Adrenal gland (tissue), 9 donors: ENCODE measurements at regions not wholly inside any gene's neighbourhood (a gene's known extent, or its start where the extent isn't known, plus 50 kb on each side); places are given as distances from the start of the nearest gene placed in this dataset.

Experiments
- DNase-seq, 7 donors: peaks; one replicate each; pipeline ENCODE4 v3.0.0-alpha.2; 2019 to 2020
- H3K27ac ChIP-seq, 5 donors: fragments of 200-600 bp; sonication (generic) in 4 of 5; 1 replicate in 3 of 5; 2 replicates in 2 of 5; pipeline versions ENCODE4 v1.5.1 to v1.8.0; 2016 to 2020; ENCODE audit warnings: mild to moderate bottlenecking in 1 of 5
- H3K27me3 ChIP-seq: fragments of 200-600 bp; 2 replicates; pipeline ENCODE4 v1.8.0; 2021
- H3K36me3 ChIP-seq, 2 donors: fragments of 200-600 bp; replicated peaks in 1 of 2; 1 replicate in 1 of 2; 2 replicates in 1 of 2; pipeline versions ENCODE4 v1.5.1 to v1.8.0; 2018 to 2022
- H3K4me1 ChIP-seq, 2 donors: fragments of 200-600 bp; replicated peaks in 1 of 2; 1 replicate in 1 of 2; 2 replicates in 1 of 2; pipeline versions ENCODE4 v1.5.1 to v1.8.0; 2018 to 2021
- H3K4me3 ChIP-seq, 4 donors: fragments of 200-600 bp; sonication (generic) in 3 of 4; one replicate each; pipeline ENCODE4 v1.5.1; 2016 to 2018
- H3K9me3 ChIP-seq, 3 donors: fragments of 200-600 bp; sonication (generic) in 1 of 3; replicated peaks in 1 of 3; 1 replicate in 2 of 3; 2 replicates in 1 of 3; pipeline versions ENCODE4 v1.5.1 to v1.8.0; 2016 to 2021
- POLR2A ChIP-seq, 2 donors: fragments of 450-650 bp; IDR thresholded peaks; one replicate each; pipeline ENCODE4 v1.6.1; 2017; ENCODE audit warnings: antibody characterized with exemption in 2 of 2, mild to moderate bottlenecking in 2 of 2, moderate library complexity in 1 of 2
- WGBS, 4 donors: extraction: QIAGEN DNeasy Blood & Tissue Kit in 2 of 4; methylation state at CpG; one replicate each; pipeline versions ENCODE4 v1.1.5 to v1.1.7; 2013 to 2017; 5-methylcytosine and 5-hydroxymethylcytosine counted together
- intact Hi-C, 2 donors: fragments of 100-400 bp; cut with DNase I; formaldehyde crosslinking; loops; one replicate each; pipeline versions ENCODE4 v1.14.1 to v1.15.0; 2022 to 2023
- TF ChIP-seq, protein P1 (sequence below), 6 experiments: fragments of 450-650 bp in 4 of 6; fragments of 200-600 bp in 2 of 6; sonication (generic) in 1 of 6; IDR thresholded peaks; 1 replicate in 5 of 6; 2 replicates in 1 of 6; pipeline versions ENCODE4 v1.5.1 to v1.8.0; 2016 to 2021; ENCODE audit warnings: antibody characterized with exemption in 6 of 6, mild to moderate bottlenecking in 2 of 6, moderate library complexity in 1 of 6
- donor health status: healthy with polysubstance abuse.
- donor health status: Bipolar disorder and iron deficiency.
- donor health status: DM: yes; HTN: yes; CAD: no.
- donor health status: DM: no; HTN: no; CAD: no.
- donor health status: DM: no; HTN: no; CAD: no.

DNA sequence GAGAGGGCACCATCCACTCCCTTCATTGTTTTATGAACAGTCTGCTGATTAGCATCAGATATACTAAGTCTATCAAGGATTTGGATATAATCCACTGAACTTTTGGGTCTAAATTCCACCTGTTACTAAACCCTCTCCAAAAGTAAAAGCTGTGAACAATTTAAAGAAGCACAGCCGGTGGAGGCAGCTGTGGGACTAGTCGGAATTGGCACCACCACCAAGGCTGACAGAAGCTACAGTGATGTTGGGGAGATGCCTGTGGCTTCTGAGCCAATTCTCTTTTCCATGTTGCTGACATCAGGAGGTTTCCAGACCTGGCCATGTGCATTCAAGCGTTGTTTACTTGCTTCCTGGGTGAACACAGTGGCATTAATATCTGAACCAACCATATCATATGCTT, 679.0 kb upstream of the CA10 start:
- no peak for DNase-seq
- H3K27me3 ChIP-seq = no peaks in the 10 kb centered on the region
- no peaks in the 10 kb centered on the region for H3K36me3 ChIP-seq
- H3K4me1 ChIP-seq = no peaks in the 10 kb centered on the region
- WGBS, 4 donors = 74 to 81% (median 76%) methylated on average over 2 to 3 of the region's 3 CpGs
- H3K4me3 ChIP-seq = no peak overlapping the region
- H3K27ac ChIP-seq = no peak overlapping the region
- TF ChIP-seq, protein P1, sequence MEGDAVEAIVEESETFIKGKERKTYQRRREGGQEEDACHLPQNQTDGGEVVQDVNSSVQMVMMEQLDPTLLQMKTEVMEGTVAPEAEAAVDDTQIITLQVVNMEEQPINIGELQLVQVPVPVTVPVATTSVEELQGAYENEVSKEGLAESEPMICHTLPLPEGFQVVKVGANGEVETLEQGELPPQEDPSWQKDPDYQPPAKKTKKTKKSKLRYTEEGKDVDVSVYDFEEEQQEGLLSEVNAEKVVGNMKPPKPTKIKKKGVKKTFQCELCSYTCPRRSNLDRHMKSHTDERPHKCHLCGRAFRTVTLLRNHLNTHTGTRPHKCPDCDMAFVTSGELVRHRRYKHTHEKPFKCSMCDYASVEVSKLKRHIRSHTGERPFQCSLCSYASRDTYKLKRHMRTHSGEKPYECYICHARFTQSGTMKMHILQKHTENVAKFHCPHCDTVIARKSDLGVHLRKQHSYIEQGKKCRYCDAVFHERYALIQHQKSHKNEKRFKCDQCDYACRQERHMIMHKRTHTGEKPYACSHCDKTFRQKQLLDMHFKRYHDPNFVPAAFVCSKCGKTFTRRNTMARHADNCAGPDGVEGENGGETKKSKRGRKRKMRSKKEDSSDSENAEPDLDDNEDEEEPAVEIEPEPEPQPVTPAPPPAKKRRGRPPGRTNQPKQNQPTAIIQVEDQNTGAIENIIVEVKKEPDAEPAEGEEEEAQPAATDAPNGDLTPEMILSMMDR (IDR thresholded peaks at IDR 0.05) = no peak
- TF ChIP-seq POLR2A (IDR thresholded peaks at IDR 0.05) = no peak
- H3K9me3 ChIP-seq = peaks cover 0 to 4% (median 0%) of the 10 kb centered on the region in 3 donors
- intact Hi-C loops = no loop called here

DNA sequence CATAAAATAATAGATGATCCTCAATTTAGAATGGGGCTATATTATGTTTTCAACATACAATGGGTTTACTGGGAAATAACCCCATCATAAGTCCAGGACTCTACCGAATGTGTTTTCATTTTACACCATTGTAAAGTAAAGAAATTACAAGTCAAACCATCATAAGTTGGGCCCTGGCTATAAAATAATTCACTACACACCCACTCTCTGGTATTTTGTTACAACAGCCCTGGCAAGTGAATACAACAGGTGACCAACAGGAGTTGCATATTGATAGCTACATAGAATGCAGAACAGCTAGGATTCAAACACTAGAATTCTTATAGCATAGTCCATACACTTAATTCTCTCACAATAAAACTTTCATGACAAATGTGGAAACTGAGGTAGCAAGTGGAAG, 673.0 kb upstream of the CA10 start:
- no peak overlapping the region for H3K4me3 ChIP-seq
- no peak overlapping the region for H3K27ac ChIP-seq
- H3K36me3 ChIP-seq = no peaks in the 10 kb centered on the region
- no peak for DNase-seq
- TF ChIP-seq, protein P1 (IDR thresholded peaks at IDR 0.05) = no peak
- no peak for TF ChIP-seq POLR2A (IDR thresholded peaks at IDR 0.05)
- peaks cover 0 to 4% (median 0%) of the 10 kb centered on the region in 3 donors for H3K9me3 ChIP-seq
- H3K27me3 ChIP-seq = no peaks in the 10 kb centered on the region
- 79 to 90% (median 88%) methylated on average over 1 of the region's 1 CpG for WGBS, 4 donors
- H3K4me1 ChIP-seq = no peaks in the 10 kb centered on the region
- intact Hi-C loops = no loop called here

DNA sequence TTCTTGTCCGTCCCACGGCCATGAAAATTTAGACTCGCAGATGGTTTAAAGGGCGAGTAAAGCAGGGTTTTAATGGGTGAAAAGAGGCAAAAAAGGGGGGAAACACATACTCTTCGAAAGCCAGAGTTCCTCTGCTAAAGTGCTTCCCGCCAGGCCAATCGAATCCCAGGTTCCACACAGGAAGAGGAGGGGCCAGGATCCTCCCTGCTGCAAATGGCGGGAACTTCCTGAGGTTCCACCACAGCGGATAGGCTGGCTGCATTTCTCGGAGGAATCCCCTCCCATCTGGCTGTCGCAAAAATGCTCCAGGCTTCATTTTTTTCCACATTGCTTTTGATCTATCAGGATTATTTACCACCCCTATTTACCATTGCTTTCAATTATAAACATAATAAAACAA, 670.1 kb upstream of the CA10 start:
- H3K9me3 ChIP-seq = no peaks in the 10 kb centered on the region
- H3K36me3 ChIP-seq = no peaks in the 10 kb centered on the region
- no peaks in the 10 kb centered on the region for H3K4me1 ChIP-seq
- TF ChIP-seq POLR2A (IDR thresholded peaks at IDR 0.05) = no peak
- TF ChIP-seq, protein P1 (IDR thresholded peaks at IDR 0.05) = no peak
- H3K27me3 ChIP-seq = no peaks in the 10 kb centered on the region
- intact Hi-C loops = no loop called here
- H3K27ac ChIP-seq = no peak overlapping the region
- WGBS, 4 donors = 78 to 84% (median 81%) methylated on average over 11 of the region's 11 CpGs
- H3K4me3 ChIP-seq = no peak overlapping the region
- DNase-seq = no peak

DNA sequence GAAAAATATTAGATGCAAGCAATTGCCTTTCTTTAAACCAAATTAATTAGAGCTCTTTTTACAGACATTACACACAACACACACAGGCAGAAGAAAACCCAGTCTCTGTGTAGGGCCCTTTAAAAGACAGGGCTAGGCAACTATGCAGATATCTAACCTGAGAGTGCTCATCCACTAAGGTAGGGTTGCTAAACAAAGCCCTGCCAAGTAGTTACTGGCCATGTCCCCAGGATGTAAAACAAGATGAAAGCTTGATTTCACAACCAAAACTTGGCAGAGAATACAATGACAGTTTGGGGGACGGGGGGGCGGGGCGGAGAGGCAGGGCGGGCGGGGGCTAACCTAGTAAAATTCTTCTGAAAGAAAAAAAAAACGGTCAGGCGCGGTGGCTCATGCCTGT, 669.0 kb upstream of the CA10 start:
- DNase-seq = no peak
- WGBS, 4 donors = 72 to 81% (median 77%) methylated on average over 8 of the region's 8 CpGs

More for the DNA sequence above, 669.0 kb upstream of the CA10 start:
- no peaks in the 10 kb centered on the region for H3K9me3 ChIP-seq
- no peaks in the 10 kb centered on the region for H3K4me1 ChIP-seq
- intact Hi-C loops = no loop called here
- no peaks in the 10 kb centered on the region for H3K36me3 ChIP-seq
- no peak for TF ChIP-seq POLR2A (IDR thresholded peaks at IDR 0.05)
- TF ChIP-seq, protein P1 (IDR thresholded peaks at IDR 0.05) = no peak
- H3K27ac ChIP-seq = no peak overlapping the region
- H3K27me3 ChIP-seq = no peaks in the 10 kb centered on the region
- no peak overlapping the region for H3K4me3 ChIP-seq
